Renal pelvis (tissue), 1 donor: ENCODE measurements at regions not wholly inside any gene's neighbourhood (a gene's known extent, or its start where the extent isn't known, plus 50 kb on each side); places are given as distances from the start of the nearest gene placed in this dataset.
A peak's percentile ranks its signal among the peaks of the same experiment; 100 is the strongest.
"Not testable (repeated sequence)": the region's sequence is repeated elsewhere in the genome, so short reads cannot be mapped to it uniquely, and the experiment has no call there.

Source experiments
- DNase-seq: peaks from one replicate; pipeline ENCODE4 v3.0.0-alpha.2; 2013

DNA sequence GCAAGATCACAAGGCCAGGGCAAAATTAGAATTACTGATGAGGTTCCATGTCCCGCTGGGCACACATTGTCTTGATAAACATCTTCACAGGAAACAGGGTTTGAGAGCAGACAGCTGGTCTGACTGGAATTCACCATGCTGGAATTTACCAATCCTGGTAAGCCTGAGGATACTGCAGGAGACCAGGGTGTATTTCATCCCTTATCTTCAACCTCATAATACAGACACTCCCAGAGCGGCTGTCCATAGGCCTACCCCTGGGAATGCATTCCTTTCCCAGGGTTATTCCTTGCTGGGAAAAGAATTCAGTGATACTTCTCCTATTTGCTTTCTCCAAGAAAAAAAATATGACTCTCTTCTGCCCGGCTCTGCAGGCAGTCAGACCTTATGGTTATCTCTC is 875.1 kb upstream of the ACVR2A start:
- not testable (repeated sequence) for DNase-seq

GRCh38 chr2:146964494-146964893 is 880.3 kb upstream of the ACVR2A start:
- DNase-seq: no peak

- no peak for DNase-seq
Measured at GRCh38 chr2:146954544-146954943, 890.3 kb upstream of the ACVR2A start.

- DNase-seq: no peak
Measured at GRCh38 chr2:146952696-146953095, 892.1 kb upstream of the ACVR2A start.

GRCh38 chr2:146950911-146951310 is 893.9 kb upstream of the ACVR2A start:
- no peak for DNase-seq

DNA sequence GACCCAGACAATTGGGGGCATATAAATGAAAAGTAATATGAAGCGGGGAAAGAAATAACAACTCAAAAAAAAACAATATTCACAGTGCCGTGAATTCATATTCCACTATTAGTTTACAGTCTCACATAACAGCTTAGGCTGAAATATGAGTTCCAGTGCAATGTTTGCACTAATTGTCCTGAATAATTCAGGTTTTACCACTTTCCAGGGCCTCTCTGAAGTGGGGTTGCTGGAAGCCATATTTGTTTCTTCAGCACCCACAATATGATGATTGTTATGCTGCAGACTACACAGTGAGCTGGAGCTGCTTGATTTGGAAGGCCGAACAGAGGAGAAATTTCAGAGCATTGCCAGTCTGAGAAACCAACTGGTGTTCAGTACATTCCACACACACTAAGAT is 894.5 kb upstream of the ACVR2A start:
- no peak for DNase-seq

DNA sequence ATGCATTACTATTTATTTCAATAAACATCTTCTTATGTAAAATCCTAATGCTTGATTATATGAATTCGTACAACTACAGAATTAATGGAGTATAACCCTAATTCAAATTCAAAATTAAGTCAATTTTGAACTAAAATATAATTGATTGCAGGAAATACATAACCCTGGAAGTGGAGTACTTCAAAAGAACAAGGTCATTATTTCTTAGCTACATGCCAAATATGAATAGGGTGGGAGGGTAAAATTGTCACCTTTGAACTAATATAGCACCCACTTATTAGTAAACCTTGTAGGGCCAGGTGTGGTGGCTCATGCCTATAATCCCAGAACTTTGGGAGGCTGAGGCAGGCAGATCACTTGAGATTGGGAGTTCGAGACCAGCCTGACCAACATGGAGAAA is 895.4 kb upstream of the ACVR2A start:
- DNase-seq: no peak

DNA sequence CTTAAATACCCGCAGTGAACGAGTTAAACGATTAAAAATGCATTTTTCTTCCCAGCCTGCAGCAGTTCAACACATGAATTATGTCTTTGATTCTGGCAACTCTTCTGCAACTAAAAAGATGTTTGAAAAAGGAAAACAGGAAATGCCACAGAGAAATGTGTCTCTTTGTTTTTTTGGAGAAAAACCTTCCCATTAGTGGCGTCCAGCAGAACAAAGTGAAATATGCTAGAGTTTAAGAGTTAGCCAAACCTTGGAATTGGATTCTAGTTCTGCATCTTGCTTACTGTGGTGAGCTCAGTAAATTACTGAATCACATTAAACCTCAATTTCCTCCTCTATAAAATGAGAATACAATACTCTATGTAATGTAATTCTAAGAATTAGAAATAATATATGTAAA is 900.2 kb upstream of the ACVR2A start:
- no peak for DNase-seq

DNA sequence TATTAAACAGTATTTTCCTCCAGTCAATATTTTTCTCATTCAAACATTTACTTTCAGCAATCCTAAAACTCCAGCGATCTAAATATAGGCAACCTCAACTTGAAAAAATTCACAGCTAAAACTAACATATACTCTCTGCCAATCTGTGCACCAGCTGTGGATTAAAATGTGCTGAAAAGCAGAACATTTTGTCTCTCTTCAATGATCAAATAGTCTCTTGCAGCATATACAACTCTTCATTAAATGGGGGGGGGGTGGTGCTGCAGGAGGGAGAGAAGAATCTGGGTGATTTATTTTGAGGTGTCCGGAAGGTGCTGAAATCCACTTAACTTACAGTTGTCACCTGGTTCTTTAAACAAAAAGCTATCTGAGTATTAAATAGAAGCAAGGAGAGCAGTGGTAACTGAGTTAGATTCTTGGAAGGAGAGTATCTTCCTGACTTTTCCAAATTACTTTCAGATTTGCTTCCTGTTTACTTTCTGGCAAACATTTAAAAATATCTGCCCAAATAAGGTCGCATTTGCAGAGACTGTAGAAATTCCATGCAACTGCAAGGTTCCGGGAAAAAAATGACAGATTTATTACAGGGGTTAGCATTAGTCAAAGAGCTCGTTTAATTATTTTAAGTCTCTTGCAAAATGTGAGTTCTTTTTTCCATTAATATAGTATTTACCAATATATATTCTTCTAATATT is 904.7 kb upstream of the ACVR2A start:
- peak; percentile 44 for DNase-seq

- DNase-seq: no peak
Measured at GRCh38 chr2:146934921-146935320, 909.9 kb upstream of the ACVR2A start.

DNA sequence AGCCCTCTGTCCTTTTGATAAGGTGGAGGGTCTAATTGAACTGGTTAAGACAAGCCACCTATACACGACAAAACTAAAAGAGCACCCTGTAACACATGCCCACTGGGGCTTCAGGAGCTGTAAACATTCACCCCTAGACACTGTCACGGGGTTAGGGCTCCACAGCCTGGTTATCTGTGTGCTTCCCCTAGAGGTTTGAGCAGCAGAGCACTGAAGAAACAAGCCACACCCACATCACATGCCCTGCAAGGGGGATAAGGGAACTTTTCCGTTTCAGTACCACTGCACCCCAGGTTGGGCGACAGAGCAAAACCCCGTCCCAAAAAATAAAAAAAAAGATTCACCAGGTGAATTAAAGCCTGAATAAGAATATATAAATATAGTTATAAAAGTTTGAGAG is 913.7 kb upstream of the ACVR2A start:
- no peak for DNase-seq

GRCh38 chr2:146927080-146927711 is 917.6 kb upstream of the ACVR2A start:
- peak; percentile 51 for DNase-seq

DNA sequence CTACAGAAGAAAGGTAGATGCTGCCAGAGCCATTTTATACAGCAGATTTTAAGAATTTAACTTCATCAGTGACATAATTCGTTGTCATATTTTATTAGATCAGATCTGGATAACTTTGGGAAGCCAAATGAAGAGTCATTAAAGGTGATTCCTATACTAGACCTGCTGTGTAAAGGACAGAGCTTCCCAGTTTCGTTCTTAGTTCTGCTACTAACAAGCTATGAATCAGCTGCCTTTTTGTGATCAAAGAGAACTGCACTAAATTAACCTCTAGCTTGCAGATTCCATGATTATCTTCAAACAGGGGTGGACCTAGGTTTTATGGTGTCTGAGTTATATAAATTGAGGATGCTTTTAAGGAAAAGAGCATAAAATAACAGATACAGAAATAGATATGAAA is 926.5 kb upstream of the ACVR2A start:
- no peak for DNase-seq

DNA sequence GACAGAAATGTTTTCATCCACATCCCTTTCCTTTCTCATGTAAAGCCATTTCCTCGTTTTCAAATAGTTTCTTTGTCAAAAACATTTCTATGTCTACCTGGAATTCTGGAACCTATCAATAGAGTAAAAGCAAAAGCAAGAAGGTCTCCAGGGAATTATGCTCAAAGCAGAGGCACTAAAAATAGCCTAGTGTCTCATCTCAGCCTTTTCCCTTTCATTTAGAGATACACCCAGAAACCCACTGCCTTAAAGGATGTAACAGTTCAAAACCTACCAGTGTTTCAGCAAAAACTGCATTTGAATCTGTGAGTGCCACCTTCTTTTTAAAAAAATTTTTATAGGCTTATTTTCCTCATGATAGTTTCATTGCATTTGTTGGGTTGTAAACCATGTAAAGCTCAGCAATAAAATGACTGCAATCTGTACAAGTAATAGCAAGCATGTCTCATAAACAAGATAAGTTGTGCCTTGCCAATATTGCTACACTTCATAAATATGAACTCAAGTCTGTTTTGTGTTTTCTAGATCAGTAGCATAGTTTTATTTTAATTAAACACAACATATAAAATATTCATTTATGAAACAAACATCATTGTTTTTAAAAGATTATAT is 927.3 kb upstream of the ACVR2A start:
- DNase-seq: no peak

- DNase-seq: peak; percentile 15
Measured at GRCh38 chr2:146916914-146917313, 927.9 kb upstream of the ACVR2A start.

DNA sequence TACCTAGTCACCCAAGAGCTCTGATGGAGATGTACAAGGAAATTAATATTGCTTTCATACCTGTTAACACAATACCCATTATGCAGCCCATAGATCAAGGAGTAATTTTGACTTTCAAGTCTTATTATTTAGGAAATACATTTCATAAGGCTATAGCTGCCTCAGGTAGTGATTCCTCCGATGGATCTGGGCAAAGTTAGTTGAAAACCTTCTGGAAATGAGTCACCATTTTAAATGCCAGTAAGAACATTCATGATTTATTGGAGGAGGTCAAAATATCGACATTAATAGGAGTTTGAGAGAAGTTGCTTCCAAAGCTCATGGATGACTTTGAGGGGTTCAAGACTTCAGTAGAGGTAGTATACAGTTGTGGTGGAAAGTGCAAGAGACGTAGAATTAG is 931.4 kb upstream of the ACVR2A start:
- DNase-seq: no peak

- DNase-seq: no peak
Measured at GRCh38 chr2:146912536-146912935, 932.3 kb upstream of the ACVR2A start.

DNA sequence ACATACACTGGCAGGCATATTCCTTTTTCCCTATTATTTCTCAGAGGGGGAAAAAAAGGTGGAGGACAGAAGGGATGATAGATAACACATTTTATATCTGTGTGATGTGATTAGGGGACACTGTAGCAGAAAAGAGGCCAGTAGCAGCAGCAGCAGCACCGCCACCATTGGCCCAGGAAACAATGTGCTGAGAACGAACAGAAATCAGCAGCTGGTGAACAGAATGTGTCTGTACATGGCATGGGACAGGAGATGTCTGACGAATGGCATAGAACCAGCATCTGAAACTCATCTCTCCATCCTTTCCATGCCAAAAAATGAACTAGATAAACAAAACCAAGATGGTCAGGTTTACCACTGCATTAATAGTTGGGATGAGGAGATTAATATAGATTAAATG is 936.1 kb upstream of the ACVR2A start:
- no peak for DNase-seq

DNA sequence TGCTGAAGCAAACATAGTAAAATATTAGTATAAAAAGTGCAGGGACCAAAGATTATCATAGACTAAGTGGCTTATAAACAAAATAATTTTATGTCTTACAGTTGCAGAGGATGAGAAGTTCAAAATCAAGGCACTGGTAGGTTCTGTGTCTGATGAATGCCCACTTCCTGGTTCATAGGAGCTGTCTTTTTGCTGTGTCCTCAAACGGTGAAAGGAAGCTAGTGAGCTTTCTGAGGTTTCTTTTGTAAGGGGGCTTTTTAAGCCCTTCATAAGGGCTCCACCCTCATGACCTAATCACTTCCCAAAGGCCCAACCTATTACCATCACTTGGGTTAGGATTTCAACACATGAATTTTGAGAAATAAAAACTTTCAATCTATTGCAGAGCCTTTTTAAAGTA is 946.7 kb upstream of the ACVR2A start:
- DNase-seq: no peak

DNA sequence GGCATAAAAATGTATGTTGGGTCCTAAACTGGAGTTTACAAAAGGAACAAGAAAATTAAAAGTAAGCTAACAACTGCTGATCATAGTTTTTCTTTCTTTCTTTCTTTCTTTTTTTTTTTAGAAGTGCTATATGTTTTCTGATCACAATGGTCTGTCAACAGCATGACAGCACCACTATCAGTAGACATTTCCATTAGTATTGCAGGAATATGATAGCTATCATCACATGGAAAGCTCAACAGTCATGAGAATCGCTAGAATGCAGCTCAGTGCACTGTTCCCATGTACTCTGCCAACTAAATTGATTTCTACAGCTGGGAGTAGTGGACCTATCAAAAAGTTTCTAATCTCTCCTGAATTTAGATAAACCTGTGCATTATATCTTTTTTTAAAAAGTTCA is 950.3 kb upstream of the ACVR2A start:
- no peak for DNase-seq

DNA sequence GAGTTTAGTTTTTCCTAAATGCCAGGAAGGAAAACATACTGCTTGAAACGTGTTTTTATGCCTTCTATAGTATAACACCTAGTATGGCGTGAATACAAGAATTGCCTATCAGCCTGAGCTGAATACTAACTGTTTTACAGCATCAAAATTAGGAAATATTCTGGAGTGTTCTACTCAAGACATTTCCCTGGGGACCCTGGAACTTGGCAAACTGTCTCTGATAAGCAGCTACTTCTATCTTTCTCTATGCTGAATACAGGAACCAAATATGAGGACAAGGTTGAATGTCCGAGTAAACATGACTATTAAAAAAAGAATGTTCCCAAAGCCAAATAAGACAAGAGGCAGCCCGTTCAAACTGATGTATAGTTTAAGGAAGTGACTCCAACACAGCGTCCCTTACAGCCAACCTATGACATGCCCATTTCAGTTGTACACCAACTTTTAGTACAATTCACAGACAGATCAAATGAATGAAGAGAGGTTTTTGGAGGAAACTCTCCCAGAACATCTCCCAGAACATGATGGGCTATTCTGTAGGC is 951.3 kb upstream of the ACVR2A start:
- DNase-seq: no peak

GRCh38 chr2:146890491-146890890 is 954.3 kb upstream of the ACVR2A start:
- no peak for DNase-seq

GRCh38 chr2:146879882-146880281 is 964.9 kb upstream of the ACVR2A start:
- no peak for DNase-seq
